Erythroblast (primary cell): ENCODE measurements at regions not wholly inside any gene's neighbourhood (a gene's known extent, or its start where the extent isn't known, plus 50 kb on each side); places are given as distances from the start of the nearest gene placed in this dataset.

Experiments
- GATA1 ChIP-seq: IDR thresholded peaks from 2 replicates; pipeline ENCODE4 v1.6.1; 2011; ENCODE audit warnings: low read depth, mild to moderate bottlenecking, control low read depth, low read length, moderate library complexity
- POLR2A ChIP-seq: IDR thresholded peaks from 2 replicates; pipeline ENCODE4 v1.6.1; 2011; ENCODE audit warnings: mild to moderate bottlenecking, low read length

GRCh38 chr5:97475847-97476246 lies 292.8 kb upstream of the RIOK2 start:
- no peak for TF ChIP-seq POLR2A
- TF ChIP-seq GATA1, result no peak
